Thyroid gland (tissue), 4 donors: ENCODE measurements at regions not wholly inside any gene's neighbourhood (a gene's known extent, or its start where the extent isn't known, plus 50 kb on each side); places are given as distances from the start of the nearest gene placed in this dataset.

Source experiments
- POLR2A ChIP-seq, 2 donors: fragments of 450-650 bp; IDR thresholded peaks; one replicate each; pipeline ENCODE4 v1.6.1; 2017; ENCODE audit warnings: antibody characterized with exemption in 2 of 2, mild to moderate bottlenecking in 2 of 2, moderate library complexity in 1 of 2
- TF ChIP-seq, protein P1 (sequence below), 6 experiments: fragments of 200-600 bp in 3 of 6; fragments of 450-650 bp in 3 of 6; sonication (generic) in 3 of 6; IDR thresholded peaks; one replicate each; pipeline ENCODE4 v1.5.1; 2016 to 2019; ENCODE audit warnings: antibody characterized with exemption in 6 of 6, mild to moderate bottlenecking in 2 of 6, inconsistent platforms in 1 of 6, moderate library complexity in 1 of 6

- TF ChIP-seq, protein P1, sequence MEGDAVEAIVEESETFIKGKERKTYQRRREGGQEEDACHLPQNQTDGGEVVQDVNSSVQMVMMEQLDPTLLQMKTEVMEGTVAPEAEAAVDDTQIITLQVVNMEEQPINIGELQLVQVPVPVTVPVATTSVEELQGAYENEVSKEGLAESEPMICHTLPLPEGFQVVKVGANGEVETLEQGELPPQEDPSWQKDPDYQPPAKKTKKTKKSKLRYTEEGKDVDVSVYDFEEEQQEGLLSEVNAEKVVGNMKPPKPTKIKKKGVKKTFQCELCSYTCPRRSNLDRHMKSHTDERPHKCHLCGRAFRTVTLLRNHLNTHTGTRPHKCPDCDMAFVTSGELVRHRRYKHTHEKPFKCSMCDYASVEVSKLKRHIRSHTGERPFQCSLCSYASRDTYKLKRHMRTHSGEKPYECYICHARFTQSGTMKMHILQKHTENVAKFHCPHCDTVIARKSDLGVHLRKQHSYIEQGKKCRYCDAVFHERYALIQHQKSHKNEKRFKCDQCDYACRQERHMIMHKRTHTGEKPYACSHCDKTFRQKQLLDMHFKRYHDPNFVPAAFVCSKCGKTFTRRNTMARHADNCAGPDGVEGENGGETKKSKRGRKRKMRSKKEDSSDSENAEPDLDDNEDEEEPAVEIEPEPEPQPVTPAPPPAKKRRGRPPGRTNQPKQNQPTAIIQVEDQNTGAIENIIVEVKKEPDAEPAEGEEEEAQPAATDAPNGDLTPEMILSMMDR (IDR thresholded peaks at IDR 0.05) = no peak
- no peak for TF ChIP-seq POLR2A (IDR thresholded peaks at IDR 0.05)
Measured at GRCh38 chr3:61452535-61453090, 108.8 kb upstream of the PTPRG start.
